PC-9 (cell line): ENCODE measurements at regions not wholly inside any gene's neighbourhood (a gene's known extent, or its start where the extent isn't known, plus 50 kb on each side); places are given as distances from the start of the nearest gene placed in this dataset.

Experiments
- CTCF ChIP-seq: fragments of 200-600 bp; sonication (generic); conservative IDR thresholded peaks from 2 replicates; pipeline ENCODE4 v1.6.1; 2017; ENCODE audit warnings: mixed run types, antibody characterized with exemption, mild to moderate bottlenecking, moderate library complexity
- EZH2 ChIP-seq: fragments of 200-600 bp; sonication (generic); IDR thresholded peaks from 2 replicates; pipeline ENCODE4 v1.8.0; 2017; ENCODE audit warnings: antibody characterized with exemption, low read depth

GRCh38 chr5:90014420-90014819 is 395.1 kb downstream of the CETN3 start:
- no peak for TF ChIP-seq CTCF
- TF ChIP-seq EZH2: no peak
